HG03520 (cell line): ENCODE measurements at regions not wholly inside any gene's neighbourhood (a gene's known extent, or its start where the extent isn't known, plus 50 kb on each side); places are given as distances from the start of the nearest gene placed in this dataset.

Experiments
- ATAC-seq: cut with Tn5 transposase; IDR thresholded peaks from one replicate; pipeline ENCODE4 v1.9.1; 2021; ENCODE audit warnings: mild to moderate bottlenecking, moderate library complexity; ENCODE audit not compliant: unreplicated experiment

GRCh38 chr2:42865884-42866881 lies 73.8 kb upstream of the HAAO start:
- no peak for ATAC-seq

DNA sequence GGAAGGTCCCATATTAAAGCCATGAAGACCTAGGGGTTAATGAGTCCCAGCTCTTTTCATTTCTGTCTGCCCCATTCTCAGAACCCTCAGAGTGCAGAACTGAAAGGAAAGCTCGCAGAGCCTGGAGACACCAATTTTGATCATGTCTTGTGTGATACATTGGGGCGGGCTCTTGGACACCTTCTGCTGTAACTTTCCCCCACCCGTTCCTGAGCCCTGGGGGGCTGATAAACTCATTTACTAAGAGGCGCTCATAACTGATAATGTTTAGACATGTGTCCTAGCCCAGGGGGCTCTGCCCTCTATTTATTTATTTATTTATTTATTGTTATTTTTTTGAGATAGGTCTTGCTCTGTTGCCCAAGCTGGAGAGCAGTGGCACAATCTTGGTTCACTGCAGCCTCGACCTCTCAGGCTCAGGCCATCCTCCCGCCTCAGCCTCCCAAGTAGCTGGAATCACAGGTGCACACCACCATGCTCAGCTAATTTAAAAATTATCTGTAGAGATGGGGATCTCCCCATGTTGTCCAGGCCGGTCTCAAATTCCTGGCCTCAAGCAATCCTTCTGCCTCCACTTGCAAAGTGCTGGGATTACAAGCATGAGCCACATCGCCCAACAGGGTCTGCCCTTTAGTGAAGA lies 72.4 kb upstream of the HAAO start:
- ATAC-seq, result no peak

GRCh38 chr2:42864222-42864621 lies 71.8 kb upstream of the HAAO start:
- ATAC-seq, result no peak

DNA sequence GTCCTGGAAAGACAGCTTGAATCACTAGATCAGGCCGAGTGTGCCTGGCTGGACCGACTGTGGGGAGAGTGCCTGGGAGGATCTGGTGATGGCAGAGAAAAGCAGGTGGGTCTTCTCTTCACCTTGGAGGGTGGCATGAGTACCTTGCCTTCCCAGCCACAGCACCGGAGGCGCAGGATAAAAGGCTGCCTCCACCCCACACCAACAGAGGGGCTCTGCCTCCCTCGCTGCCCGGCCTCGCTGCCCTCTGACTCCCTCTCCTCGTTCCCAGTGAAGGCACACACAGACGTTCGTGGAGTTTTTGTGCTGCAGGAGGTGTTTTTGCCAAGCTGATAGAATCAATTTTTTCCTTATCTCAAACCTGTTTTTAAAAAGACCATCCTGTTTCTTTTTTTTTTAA lies 71.4 kb upstream of the HAAO start:
- ATAC-seq, result no peak

- ATAC-seq, result no peak
Observed at GRCh38 chr2:42863320-42863719, 70.9 kb upstream of the HAAO start.

DNA sequence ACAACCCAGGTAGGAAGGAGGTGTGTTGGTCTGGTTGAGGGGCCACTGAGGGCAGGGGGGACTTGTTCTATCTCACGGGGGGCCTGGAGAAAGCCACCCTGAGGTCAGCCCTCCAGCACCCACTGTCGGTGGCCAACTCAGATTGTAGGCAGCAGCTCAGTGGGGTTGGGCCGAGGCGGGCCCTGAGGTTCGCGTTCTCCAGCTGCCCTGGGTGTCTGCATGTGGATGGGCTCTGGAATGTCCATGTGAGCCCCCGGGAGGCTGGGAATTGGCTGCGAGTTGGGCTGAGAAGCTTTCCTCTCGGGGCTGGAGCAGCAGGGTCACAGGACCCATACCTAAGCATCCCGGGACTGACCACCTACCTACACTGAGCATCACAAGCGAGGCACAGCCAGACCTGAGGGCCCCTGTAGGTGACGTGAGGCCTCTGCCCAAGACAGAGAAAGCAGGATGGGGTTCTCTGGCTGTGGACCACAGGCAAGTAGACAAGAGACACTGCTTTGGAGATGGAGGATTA lies 70.3 kb upstream of the HAAO start:
- ATAC-seq, result no peak

GRCh38 chr2:42861321-42861720 lies 68.9 kb upstream of the HAAO start:
- no peak for ATAC-seq

- no peak for ATAC-seq
Observed at GRCh38 chr2:42860319-42861094, 68.1 kb upstream of the HAAO start.

GRCh38 chr2:42859791-42860190 lies 67.4 kb upstream of the HAAO start:
- ATAC-seq, result no peak

- ATAC-seq, result no peak
Observed at GRCh38 chr2:42859006-42859552, 66.7 kb upstream of the HAAO start.

GRCh38 chr2:42858140-42859005 lies 66.0 kb upstream of the HAAO start:
- ATAC-seq, result no peak

DNA sequence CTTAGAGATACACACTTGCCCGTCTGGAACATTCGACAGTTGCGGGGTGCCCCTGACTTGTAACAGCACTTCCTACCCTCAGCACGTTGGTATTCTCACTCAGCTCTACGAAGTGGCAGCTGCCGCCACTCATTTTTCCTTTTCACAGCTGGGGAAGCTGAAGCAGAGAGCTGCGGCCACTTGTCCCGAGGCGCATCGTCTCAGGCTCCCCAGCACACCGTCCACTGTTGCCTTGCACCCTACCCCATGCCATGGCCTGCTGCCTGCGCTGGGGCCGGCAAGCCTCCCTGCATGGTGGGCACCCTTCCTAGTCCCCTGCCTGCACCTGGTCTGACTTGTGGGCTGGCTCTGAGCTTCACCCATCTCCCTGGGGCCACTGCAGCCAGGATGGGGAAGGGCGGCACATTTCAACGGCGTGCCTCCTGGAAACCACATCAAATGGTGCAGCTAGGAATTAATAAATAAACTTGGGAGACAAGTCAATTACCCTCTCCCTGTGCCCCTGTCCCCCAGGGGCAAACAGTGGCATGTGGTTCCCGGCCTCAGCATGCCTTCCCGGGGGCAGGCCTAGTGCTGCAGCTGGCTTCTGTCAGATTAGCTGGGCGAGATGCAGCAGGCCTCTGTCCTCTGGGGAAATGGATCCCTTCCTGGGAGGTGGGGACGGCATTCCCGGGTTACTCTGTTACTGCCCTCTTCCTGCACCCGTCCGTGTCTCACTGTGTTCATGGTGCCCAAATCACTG lies 64.7 kb upstream of the HAAO start:
- ATAC-seq, result no peak

DNA sequence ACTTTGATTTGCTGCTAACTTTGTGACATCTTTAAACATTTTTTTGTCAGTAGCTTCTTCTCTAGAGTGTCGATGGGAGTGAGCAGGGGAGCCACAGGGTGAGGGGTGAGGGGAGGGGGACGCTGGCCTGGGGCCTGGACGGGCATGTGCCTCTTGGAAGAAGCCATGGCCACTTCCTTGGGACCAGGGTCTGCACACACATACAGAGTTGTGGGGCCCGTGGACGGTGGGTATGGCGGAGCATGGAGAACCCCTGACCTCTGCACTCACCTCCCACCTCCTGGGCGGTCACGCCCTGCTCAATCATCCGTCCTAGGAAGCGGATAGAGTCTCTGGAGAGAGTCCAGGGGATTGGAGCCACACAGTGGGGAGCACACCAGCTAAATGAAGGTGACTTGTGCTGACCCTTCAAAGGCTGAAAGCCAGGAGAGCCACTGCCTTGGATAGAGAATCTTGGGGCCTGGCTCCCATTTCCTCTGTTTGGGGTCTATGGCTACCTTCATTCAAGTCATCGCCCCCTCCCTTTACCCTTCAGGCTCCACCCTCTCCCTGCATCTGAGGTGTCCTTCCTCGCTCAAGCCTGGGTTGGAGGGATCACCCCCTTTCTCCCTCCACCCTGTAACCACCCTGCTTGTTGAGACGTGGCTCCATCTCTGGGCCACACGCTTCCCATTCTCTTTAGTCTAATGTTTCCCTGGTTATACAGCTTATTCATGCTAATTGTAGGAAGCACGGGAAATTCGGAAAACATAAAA lies 63.9 kb upstream of the HAAO start:
- ATAC-seq, result no peak

DNA sequence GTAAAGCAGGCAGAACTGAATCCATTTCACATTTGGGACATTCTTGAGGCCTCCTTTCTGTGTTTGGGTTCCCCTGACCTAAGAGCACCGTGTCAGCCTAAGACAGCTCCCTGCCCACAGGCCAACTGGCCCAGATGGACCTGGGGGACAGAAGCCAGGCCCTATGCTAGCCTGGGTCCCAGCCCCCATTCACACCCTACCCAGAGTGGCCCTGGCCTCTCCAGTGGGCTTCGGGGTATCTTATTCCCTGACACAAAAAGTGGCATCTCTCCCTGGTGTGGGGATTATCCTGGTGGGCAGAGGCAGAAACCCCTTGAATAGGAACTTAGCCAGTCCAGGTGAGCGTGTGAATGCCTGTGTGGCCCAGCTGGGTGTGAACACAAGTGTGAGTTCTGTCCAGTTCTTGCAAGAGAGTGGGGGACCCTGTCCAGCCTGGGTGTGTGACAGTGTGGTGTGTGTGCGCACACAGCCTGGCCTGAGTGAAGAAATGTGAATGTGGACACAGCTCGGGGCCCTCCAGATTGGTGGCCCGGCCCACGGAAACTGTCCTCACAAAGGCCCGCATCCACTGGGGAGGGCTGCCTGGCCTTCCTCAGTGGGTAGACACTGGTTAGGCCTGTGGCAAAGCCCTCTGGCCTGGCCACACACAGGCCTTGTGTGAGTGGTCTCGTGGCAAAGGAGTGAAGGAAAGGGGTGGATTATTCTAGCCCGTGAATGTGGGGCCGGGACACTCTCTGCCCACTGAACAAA lies 63.0 kb upstream of the HAAO start:
- ATAC-seq, result no peak

- no peak for ATAC-seq
Observed at GRCh38 chr2:42854207-42854818, 61.9 kb upstream of the HAAO start.

DNA sequence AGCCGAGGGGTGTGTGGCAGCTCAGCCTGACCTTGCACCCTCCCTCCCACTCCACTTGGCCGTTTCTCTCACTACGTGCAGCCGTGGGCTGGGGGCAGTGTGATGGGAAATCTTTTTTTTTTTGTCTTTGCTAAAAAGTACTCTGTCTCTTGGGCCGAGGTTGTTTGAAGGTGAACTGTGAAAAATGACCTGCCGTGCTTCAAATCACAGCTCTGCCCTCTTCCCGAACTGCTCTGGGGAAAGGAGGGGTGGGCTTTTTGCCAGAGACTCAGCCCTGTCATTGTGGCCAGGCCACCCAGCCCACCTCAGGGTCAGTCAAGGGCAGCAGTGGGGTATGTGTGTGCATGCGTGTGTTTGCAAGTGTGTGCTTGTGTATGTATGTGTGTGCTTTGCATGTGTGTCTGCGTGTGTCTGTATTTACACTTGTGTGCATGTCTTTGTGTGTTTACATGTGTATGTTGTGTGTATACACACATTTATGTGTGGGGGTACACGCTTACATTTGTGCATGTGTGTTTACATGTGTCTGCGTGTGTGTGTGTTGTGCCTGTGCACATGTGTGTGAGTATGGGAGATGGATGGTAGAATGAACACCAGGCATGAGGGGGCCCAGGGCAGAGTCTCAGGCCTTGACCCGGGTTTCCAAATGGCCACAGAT lies 61.3 kb upstream of the HAAO start:
- no peak for ATAC-seq

DNA sequence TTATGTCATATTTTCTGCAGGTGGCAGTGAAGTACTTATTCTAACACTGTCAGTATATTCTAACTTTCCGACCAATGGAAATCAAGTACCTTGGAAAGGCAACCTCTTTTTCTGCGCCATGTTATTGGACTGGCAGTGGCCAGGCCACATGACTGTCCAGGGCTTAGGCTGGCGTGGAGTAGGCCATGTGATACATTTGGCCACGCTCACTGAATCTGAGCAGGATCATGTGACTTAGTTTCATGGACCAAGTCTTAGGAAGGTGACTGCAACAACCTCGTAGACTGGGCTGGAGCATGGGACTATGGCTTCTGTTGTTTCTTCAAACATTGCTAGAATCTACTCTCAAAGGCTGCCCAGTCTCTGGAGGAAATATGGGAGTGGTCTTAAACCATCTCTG lies 60.4 kb upstream of the HAAO start:
- no peak for ATAC-seq
